ENCODE measurements at regions not wholly inside any gene's neighbourhood (a gene's known extent, or its start where the extent isn't known, plus 50 kb on each side); places are given as distances from the start of the nearest gene placed in this dataset.
A peak's percentile ranks its signal among the peaks of the same experiment; 100 is the strongest.
"Not testable (repeated sequence)": the region's sequence is repeated elsewhere in the genome, so short reads cannot be mapped to it uniquely, and the experiment has no call there.

- intact Hi-C loops (cut with DNase I), result no loop called here
- no peak for ATAC-seq
- no peak for DNase-seq (ENCODE audit: low spot score)
Observed at GRCh38 chr17:33709881-33710280, 416.8 kb upstream of the ASIC2 start.

- DNase-seq (ENCODE audit: low spot score) (no peak), ATAC-seq (no peak)
- intact Hi-C loops (cut with DNase I), result no loop called here
Observed at GRCh38 chr17:33712120-33712519, 419.0 kb upstream of the ASIC2 start.

- ATAC-seq, result no peak
- no peak for DNase-seq (ENCODE audit: low spot score)
- intact Hi-C loops (cut with DNase I), result no loop called here
Observed at GRCh38 chr17:33716957-33717356, 423.9 kb upstream of the ASIC2 start.

GRCh38 chr17:33723736-33724135, 430.6 kb upstream of the ASIC2 start:
- ATAC-seq; intact Hi-C loops (cut with DNase I): not testable (repeated sequence)

GRCh38 chr17:33725675-33726271, 432.7 kb upstream of the ASIC2 start:
- no peak for ATAC-seq
- intact Hi-C loops (cut with DNase I), result no loop called here
- no peak for DNase-seq (ENCODE audit: low spot score)

More at GRCh38 chr17:33723736-33724135, 430.6 kb upstream of the ASIC2 start:
- DNase-seq (ENCODE audit: low spot score), result not testable (repeated sequence)

GRCh38 chr17:33730131-33730530, 437.0 kb upstream of the ASIC2 start:
- DNase-seq (ENCODE audit: low spot score) (no peak), ATAC-seq (no peak)
- intact Hi-C loops (cut with DNase I), result no loop called here

- intact Hi-C loops (cut with DNase I), result no loop called here
- no peak for ATAC-seq
Observed at GRCh38 chr17:33732116-33732515, 439.0 kb upstream of the ASIC2 start.

GRCh38 chr17:33739714-33740113, 446.6 kb upstream of the ASIC2 start:
- DNase-seq (ENCODE audit: low spot score), result no peak
- ATAC-seq, result no peak
- intact Hi-C loops (cut with DNase I), result no loop called here

More at GRCh38 chr17:33732116-33732515, 439.0 kb upstream of the ASIC2 start:
- DNase-seq (ENCODE audit: low spot score), result no peak

GRCh38 chr17:33745047-33745760, 452.1 kb upstream of the ASIC2 start:
- ATAC-seq, result no peak
- intact Hi-C loops (cut with DNase I), result no loop called here

GRCh38 chr17:33749171-33749570, 456.1 kb upstream of the ASIC2 start:
- ATAC-seq, result no peak
- no peak for DNase-seq (ENCODE audit: low spot score)
- intact Hi-C loops (cut with DNase I), result no loop called here

More at GRCh38 chr17:33745047-33745760, 452.1 kb upstream of the ASIC2 start:
- DNase-seq (ENCODE audit: low spot score), result no peak

GRCh38 chr17:33750943-33751701, 458.0 kb upstream of the ASIC2 start:
- ATAC-seq (peak; percentile 90), DNase-seq (ENCODE audit: low spot score) (peak; percentile 86)
- intact Hi-C loops (cut with DNase I), result no loop called here

- intact Hi-C loops (cut with DNase I), result no loop called here
- ATAC-seq (no peak), DNase-seq (ENCODE audit: low spot score) (no peak)
Observed at GRCh38 chr17:33751702-33752065, 458.6 kb upstream of the ASIC2 start.

- no peak for DNase-seq (ENCODE audit: low spot score)
- no peak for ATAC-seq
- intact Hi-C loops (cut with DNase I), result no loop called here
Observed at GRCh38 chr17:33753452-33753851, 460.4 kb upstream of the ASIC2 start.

GRCh38 chr17:33756021-33756420, 462.9 kb upstream of the ASIC2 start:
- intact Hi-C loops (cut with DNase I), result no loop called here
- ATAC-seq (no peak), DNase-seq (ENCODE audit: low spot score) (no peak)

- intact Hi-C loops (cut with DNase I), result no loop called here
- ATAC-seq, result no peak
- DNase-seq (ENCODE audit: low spot score), result no peak
Observed at GRCh38 chr17:33765871-33766270, 472.8 kb upstream of the ASIC2 start.

- intact Hi-C loops (cut with DNase I), result no loop called here
- no peak for DNase-seq (ENCODE audit: low spot score)
- ATAC-seq, result no peak
Observed at GRCh38 chr17:33766721-33767120, 473.6 kb upstream of the ASIC2 start.

GRCh38 chr17:33769066-33769465, 476.0 kb upstream of the ASIC2 start:
- ATAC-seq, result no peak
- intact Hi-C loops (cut with DNase I), result no loop called here
- DNase-seq (ENCODE audit: low spot score), result no peak

- no peak for DNase-seq (ENCODE audit: low spot score)
- intact Hi-C loops (cut with DNase I), result no loop called here
- no peak for ATAC-seq
Observed at GRCh38 chr17:33776304-33776703, 478.8 kb upstream of the CCL2 start.

GRCh38 chr17:33776903-33777302, 478.2 kb upstream of the CCL2 start:
- DNase-seq (ENCODE audit: low spot score) (no peak), ATAC-seq (no peak)
- intact Hi-C loops (cut with DNase I), result no loop called here

- DNase-seq (ENCODE audit: low spot score) (no peak), ATAC-seq (no peak)
- intact Hi-C loops (cut with DNase I), result no loop called here
Observed at GRCh38 chr17:33777674-33778073, 477.4 kb upstream of the CCL2 start.
